ENCODE measurements at regions not wholly inside any gene's neighbourhood (a gene's known extent, or its start where the extent isn't known, plus 50 kb on each side); places are given as distances from the start of the nearest gene placed in this dataset.

GRCh38 chr12:132429946-132430643, 59.9 kb upstream of the FBRSL1 start:
- DNase-seq (ENCODE audit: low read depth, low spot score) (peak; percentile 15), FAIRE-seq (no peak)
- no peak overlapping the region for H3K27ac ChIP-seq (ENCODE audit: control insufficient read depth, insufficient read depth, low read length)
- H3K36me3 ChIP-seq (ENCODE audit: control insufficient read depth in 2 of 2, extremely low read depth in 1 of 2, insufficient read depth in 2 of 2, low read length in 2 of 2), result no peaks in the 10 kb centered on the region
- peaks cover 27% of the 10 kb centered on the region for H3K4me1 ChIP-seq (ENCODE audit: control insufficient read depth, extremely low read depth, insufficient read depth, low read length)
- no peak overlapping the region for H3K4me3 ChIP-seq (ENCODE audit: control insufficient read depth in 2 of 3, extremely low read depth in 1 of 3, insufficient read depth in 2 of 3, low read depth in 1 of 3, low read length in 3 of 3)
- dilution Hi-C loops (cut with MboI; ENCODE audit: extremely low pct_ligation_motif_present, low sequenced_read_pairs), result no loop called here
- no peaks in the 10 kb centered on the region for H3K79me2 ChIP-seq (ENCODE audit: control insufficient read depth, insufficient read depth, low read length)
- TF ChIP-seq EZH2 (IDR thresholded peaks at IDR 0.05; ENCODE audit: low read length) (no peak), CTCF (optimal IDR thresholded peaks at IDR 0.05 in 1 of 3, IDR thresholded peaks at IDR 0.05 in 1 of 3, conservative IDR thresholded peaks at IDR 0.05 in 1 of 3; ENCODE audit: extremely low read depth in 1 of 3, insufficient read depth in 2 of 3, low read length in 3 of 3) (no peak)
- H3K27me3 ChIP-seq (ENCODE audit: control insufficient read depth, extremely low read depth, insufficient read depth, low read length), result peaks cover 78% of the 10 kb centered on the region
- no peaks in the 10 kb centered on the region for H4K20me1 ChIP-seq (ENCODE audit: control insufficient read depth, extremely low read depth, insufficient read depth, low read length)
- H2AFZ ChIP-seq (ENCODE audit: control insufficient read depth, low read length), result no peak overlapping the region
- no peaks in the 10 kb centered on the region for H3K9me3 ChIP-seq (ENCODE audit: control insufficient read depth, low read depth, low read length)
- peak overlapping the region; percentile 9 for H3K4me2 ChIP-seq (ENCODE audit: control insufficient read depth, extremely low read depth, insufficient read depth, low read depth, low read length)
- H3K9me1 ChIP-seq (ENCODE audit: control insufficient read depth, extremely low read depth, insufficient read depth, low read length), result no peaks in the 10 kb centered on the region
- H3K9ac ChIP-seq (ENCODE audit: control insufficient read depth, extremely low read depth, insufficient read depth, low read length), result no peak overlapping the region

- DNase-seq (ENCODE audit: low read depth, low spot score) (no peak), FAIRE-seq (no peak)
- dilution Hi-C loops (cut with MboI; ENCODE audit: extremely low pct_ligation_motif_present, low sequenced_read_pairs), result no loop called here
- H3K9ac ChIP-seq (ENCODE audit: control insufficient read depth, extremely low read depth, insufficient read depth, low read length), result no peak overlapping the region
- TF ChIP-seq EZH2 (IDR thresholded peaks at IDR 0.05; ENCODE audit: low read length) (no peak), CTCF (optimal IDR thresholded peaks at IDR 0.05 in 1 of 3, IDR thresholded peaks at IDR 0.05 in 1 of 3, conservative IDR thresholded peaks at IDR 0.05 in 1 of 3; ENCODE audit: extremely low read depth in 1 of 3, insufficient read depth in 2 of 3, low read length in 3 of 3) (no peak)
- no peaks in the 10 kb centered on the region for H3K36me3 ChIP-seq (ENCODE audit: control insufficient read depth in 2 of 2, extremely low read depth in 1 of 2, insufficient read depth in 2 of 2, low read length in 2 of 2)
- H3K9me3 ChIP-seq (ENCODE audit: control insufficient read depth, low read depth, low read length), result no peaks in the 10 kb centered on the region
- H3K4me1 ChIP-seq (ENCODE audit: control insufficient read depth, extremely low read depth, insufficient read depth, low read length), result peaks cover 27% of the 10 kb centered on the region
- peaks cover 78% of the 10 kb centered on the region for H3K27me3 ChIP-seq (ENCODE audit: control insufficient read depth, extremely low read depth, insufficient read depth, low read length)
- no peaks in the 10 kb centered on the region for H4K20me1 ChIP-seq (ENCODE audit: control insufficient read depth, extremely low read depth, insufficient read depth, low read length)
- H2AFZ ChIP-seq (ENCODE audit: control insufficient read depth, low read length), result no peak overlapping the region
- H3K4me2 ChIP-seq (ENCODE audit: control insufficient read depth, extremely low read depth, insufficient read depth, low read depth, low read length), result no peak overlapping the region
- H3K9me1 ChIP-seq (ENCODE audit: control insufficient read depth, extremely low read depth, insufficient read depth, low read length), result no peaks in the 10 kb centered on the region
- H3K79me2 ChIP-seq (ENCODE audit: control insufficient read depth, insufficient read depth, low read length), result no peaks in the 10 kb centered on the region
- no peak overlapping the region for H3K4me3 ChIP-seq (ENCODE audit: control insufficient read depth in 2 of 3, extremely low read depth in 1 of 3, insufficient read depth in 2 of 3, low read depth in 1 of 3, low read length in 3 of 3)
- H3K27ac ChIP-seq (ENCODE audit: control insufficient read depth, insufficient read depth, low read length), result no peak overlapping the region
Observed at GRCh38 chr12:132429602-132429945, 60.4 kb upstream of the FBRSL1 start.

Measured in keratinocyte (primary cell).